ENCODE measurements at regions not wholly inside any gene's neighbourhood (a gene's known extent, or its start where the extent isn't known, plus 50 kb on each side); places are given as distances from the start of the nearest gene placed in this dataset.

GRCh38 chr6:170017603-170018320, 266.3 kb downstream of the ERMARD start:
- TF ChIP-seq CTCF (IDR thresholded peaks at IDR 0.05; ENCODE audit: borderline replicate concordance, extremely low read depth, low read length, poor library complexity, severe bottlenecking) = no peak
- TF ChIP-seq EZH2 (IDR thresholded peaks at IDR 0.05; ENCODE audit: borderline replicate concordance, low read depth, low read length, severe bottlenecking) = no peak

Measured in DND-41 (cell line).